Osteoblast (primary cell): ENCODE measurements at regions not wholly inside any gene's neighbourhood (a gene's known extent, or its start where the extent isn't known, plus 50 kb on each side); places are given as distances from the start of the nearest gene placed in this dataset.

Experiments used
- DNase-seq: peaks from one replicate; pipeline ENCODE4 v3.0.0; 2011; ENCODE audit warnings: low spot score, mixed read lengths; ENCODE audit not compliant: insufficient read length; ENCODE audit errors: missing footprints
- H2AFZ ChIP-seq: 2 replicates; pipeline ENCODE4 v1.6.0; 2011; ENCODE audit warnings: mild to moderate bottlenecking, low read length
- H3K27ac ChIP-seq: 2 replicates; pipeline ENCODE4 v1.5.1; 2011; ENCODE audit warnings: mild to moderate bottlenecking, low read depth, low read length, moderate library complexity
- H3K27me3 ChIP-seq: 2 replicates; pipeline ENCODE4 v1.6.0; 2012; ENCODE audit warnings: mild to moderate bottlenecking, control low read depth, inconsistent platforms, low read length, moderate library complexity; ENCODE audit not compliant: insufficient read depth
- H3K36me3 ChIP-seq: 2 replicates; pipeline ENCODE4 v1.5.1; 2011; ENCODE audit warnings: mild to moderate bottlenecking, low read length, control low read depth, moderate library complexity; ENCODE audit not compliant: insufficient read depth
- H3K4me1 ChIP-seq: 2 replicates; pipeline ENCODE4 v1.5.1; 2011; ENCODE audit warnings: mild to moderate bottlenecking, low read length, control low read depth, moderate library complexity; ENCODE audit not compliant: insufficient read depth
- H3K4me2 ChIP-seq: 2 replicates; pipeline ENCODE4 v1.6.0; 2011; ENCODE audit warnings: mild to moderate bottlenecking, low read length; ENCODE audit not compliant: insufficient read depth
- H3K4me3 ChIP-seq: fragments of 200-600 bp; sonication (generic); 3 replicates; pipeline ENCODE4 v1.5.1; 2012; ENCODE audit warnings: mild to moderate bottlenecking, low read length, inconsistent platforms; ENCODE audit not compliant: insufficient read depth
- H3K79me2 ChIP-seq: 2 replicates; pipeline ENCODE4 v1.6.0; 2012; ENCODE audit warnings: mild to moderate bottlenecking, low read length, control low read depth, inconsistent platforms; ENCODE audit not compliant: insufficient read depth
- H3K9me3 ChIP-seq: 2 replicates; pipeline ENCODE4 v1.5.1; 2011; ENCODE audit warnings: low read depth, low read length, control low read depth
- H4K20me1 ChIP-seq: 2 replicates; pipeline ENCODE4 v1.6.0; 2012; ENCODE audit warnings: mild to moderate bottlenecking, low read length, control low read depth; ENCODE audit not compliant: insufficient read depth
- TF ChIP-seq, protein P1 (sequence below): IDR thresholded peaks from 2 replicates; pipeline ENCODE4 v1.5.1; 2011; ENCODE audit warnings: mild to moderate bottlenecking, low read depth, low read length, moderate library complexity; ENCODE audit errors: extremely low read depth

DNA sequence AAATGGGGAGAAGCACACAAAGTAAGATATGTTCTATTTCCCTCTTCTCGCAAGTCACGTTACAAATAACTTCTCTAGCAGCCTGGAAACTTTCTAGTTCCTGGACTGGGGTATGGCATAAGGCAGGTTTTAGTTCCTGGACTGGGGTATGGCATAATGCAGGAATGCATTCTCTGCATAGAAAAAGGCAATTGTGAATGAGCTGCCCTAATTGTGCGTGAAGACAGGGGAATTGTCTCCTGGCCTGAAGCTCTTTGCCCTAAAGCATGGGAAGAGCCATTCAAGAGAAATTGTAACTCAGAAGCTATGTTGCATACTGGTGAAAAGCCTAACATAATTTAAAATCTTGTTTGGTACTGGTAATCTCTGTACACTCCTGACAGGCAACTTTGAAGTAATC is 54.3 kb upstream of the CBLB start:
- H3K4me2 ChIP-seq, result no peak overlapping the region
- no peaks in the 10 kb centered on the region for H4K20me1 ChIP-seq
- H3K4me3 ChIP-seq, result no peak overlapping the region
- H3K36me3 ChIP-seq, result no peaks in the 10 kb centered on the region
- H3K27me3 ChIP-seq, result no peaks in the 10 kb centered on the region
- no peak overlapping the region for H3K27ac ChIP-seq
- no peaks in the 10 kb centered on the region for H3K9me3 ChIP-seq
- no peaks in the 10 kb centered on the region for H3K4me1 ChIP-seq
- TF ChIP-seq, protein P1, sequence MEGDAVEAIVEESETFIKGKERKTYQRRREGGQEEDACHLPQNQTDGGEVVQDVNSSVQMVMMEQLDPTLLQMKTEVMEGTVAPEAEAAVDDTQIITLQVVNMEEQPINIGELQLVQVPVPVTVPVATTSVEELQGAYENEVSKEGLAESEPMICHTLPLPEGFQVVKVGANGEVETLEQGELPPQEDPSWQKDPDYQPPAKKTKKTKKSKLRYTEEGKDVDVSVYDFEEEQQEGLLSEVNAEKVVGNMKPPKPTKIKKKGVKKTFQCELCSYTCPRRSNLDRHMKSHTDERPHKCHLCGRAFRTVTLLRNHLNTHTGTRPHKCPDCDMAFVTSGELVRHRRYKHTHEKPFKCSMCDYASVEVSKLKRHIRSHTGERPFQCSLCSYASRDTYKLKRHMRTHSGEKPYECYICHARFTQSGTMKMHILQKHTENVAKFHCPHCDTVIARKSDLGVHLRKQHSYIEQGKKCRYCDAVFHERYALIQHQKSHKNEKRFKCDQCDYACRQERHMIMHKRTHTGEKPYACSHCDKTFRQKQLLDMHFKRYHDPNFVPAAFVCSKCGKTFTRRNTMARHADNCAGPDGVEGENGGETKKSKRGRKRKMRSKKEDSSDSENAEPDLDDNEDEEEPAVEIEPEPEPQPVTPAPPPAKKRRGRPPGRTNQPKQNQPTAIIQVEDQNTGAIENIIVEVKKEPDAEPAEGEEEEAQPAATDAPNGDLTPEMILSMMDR, result no peak
- H3K79me2 ChIP-seq, result no peaks in the 10 kb centered on the region
- no peak overlapping the region for H2AFZ ChIP-seq
- DNase-seq, result no peak

DNA sequence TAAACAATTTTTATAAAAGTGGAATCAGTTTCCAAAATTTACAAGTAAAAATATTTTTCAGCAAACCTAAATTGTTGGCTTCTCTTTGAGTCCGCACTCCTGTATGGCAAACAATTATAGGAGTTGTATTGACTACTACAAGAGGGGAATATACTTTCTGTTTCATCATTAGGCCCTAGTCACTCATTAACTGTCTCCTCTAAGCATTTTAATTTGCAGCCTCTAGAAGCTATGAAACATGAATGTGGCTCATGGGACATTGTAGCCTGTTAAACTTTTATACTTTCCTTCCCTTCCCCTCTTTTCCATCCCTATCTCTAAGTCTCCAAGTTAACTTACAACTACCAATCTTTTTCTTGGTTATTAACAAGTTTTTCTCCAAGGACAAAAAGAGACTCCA is 58.9 kb upstream of the CBLB start:
- H4K20me1 ChIP-seq, result no peaks in the 10 kb centered on the region
- H2AFZ ChIP-seq, result no peak overlapping the region
- no peaks in the 10 kb centered on the region for H3K79me2 ChIP-seq
- no peak overlapping the region for H3K27ac ChIP-seq
- H3K27me3 ChIP-seq, result no peaks in the 10 kb centered on the region
- no peak for DNase-seq
- H3K4me3 ChIP-seq, result no peak overlapping the region
- TF ChIP-seq, protein P1, result no peak
- H3K4me2 ChIP-seq, result no peak overlapping the region
- no peaks in the 10 kb centered on the region for H3K9me3 ChIP-seq
- no peaks in the 10 kb centered on the region for H3K4me1 ChIP-seq
- H3K36me3 ChIP-seq, result no peaks in the 10 kb centered on the region

DNA sequence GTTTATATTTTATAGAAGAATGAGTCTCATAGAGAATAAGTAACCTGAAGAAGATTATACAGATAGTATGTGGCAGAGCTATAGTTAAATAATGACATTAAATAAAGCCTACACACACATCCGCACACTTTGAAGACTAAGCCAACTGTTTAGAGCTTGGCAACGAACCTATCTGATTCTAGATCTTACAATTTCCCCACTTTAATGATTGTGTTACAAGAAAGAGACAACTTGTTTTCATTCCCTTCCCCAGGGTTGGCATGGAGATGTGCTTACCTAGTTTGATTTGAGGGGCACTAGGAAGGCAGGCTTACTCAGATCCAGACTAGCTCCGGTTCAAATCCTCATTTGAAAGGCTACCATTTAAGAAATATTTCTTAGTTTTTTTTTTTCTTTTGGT is 61.9 kb upstream of the CBLB start:
- TF ChIP-seq, protein P1, result no peak
- Histone ChIP-seq H3K4me2 (no peak overlapping the region), H3K27me3 (no peaks in the 10 kb centered on the region), H3K79me2 (no peaks in the 10 kb centered on the region), H4K20me1 (no peaks in the 10 kb centered on the region), H2AFZ (no peak overlapping the region), H3K9me3 (no peaks in the 10 kb centered on the region), H3K27ac (no peak overlapping the region), H3K36me3 (no peaks in the 10 kb centered on the region), H3K4me3 (no peak overlapping the region), H3K4me1 (no peaks in the 10 kb centered on the region)
- DNase-seq, result no peak

DNA sequence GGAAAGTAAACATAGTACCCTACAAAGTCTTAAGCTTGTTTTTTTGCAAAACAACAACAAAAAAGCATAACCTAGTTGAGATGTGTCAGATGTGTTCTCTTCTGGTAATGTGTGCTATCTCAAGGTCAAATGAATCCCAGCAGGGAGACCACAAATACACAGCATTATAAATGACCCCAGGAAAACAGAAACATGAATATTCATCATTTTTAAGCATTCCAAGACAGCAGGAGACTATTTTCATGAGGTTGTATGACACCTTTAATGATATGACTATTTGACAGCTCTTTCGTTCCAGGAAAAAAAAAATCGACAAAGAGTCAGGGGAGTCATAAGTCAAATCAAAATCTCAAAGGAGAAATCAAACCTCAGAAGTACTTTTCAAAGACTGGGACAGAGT is 62.7 kb upstream of the CBLB start:
- Histone ChIP-seq H3K4me2 (no peak overlapping the region), H3K9me3 (no peaks in the 10 kb centered on the region), H2AFZ (no peak overlapping the region), H3K27ac (no peak overlapping the region), H3K27me3 (no peaks in the 10 kb centered on the region), H3K4me3 (no peak overlapping the region), H3K79me2 (no peaks in the 10 kb centered on the region), H4K20me1 (no peaks in the 10 kb centered on the region), H3K4me1 (no peaks in the 10 kb centered on the region), H3K36me3 (no peaks in the 10 kb centered on the region)
- DNase-seq, result no peak
- TF ChIP-seq, protein P1, result no peak
